H9 (cell line): ENCODE measurements at regions not wholly inside any gene's neighbourhood (a gene's known extent, or its start where the extent isn't known, plus 50 kb on each side); places are given as distances from the start of the nearest gene placed in this dataset.

Experiments
- DNase-seq: peaks from one replicate; pipeline ENCODE4 v3.0.0-alpha.2; 2017
- H2AFZ ChIP-seq: one replicate; pipeline ENCODE4 v1.6.1; 2013; ENCODE audit warnings: mild to moderate bottlenecking, low read length, control low read depth, moderate library complexity
- H2AK5ac ChIP-seq: 2 replicates; pipeline ENCODE4 v1.6.1; 2013; ENCODE audit warnings: low read length, control low read depth, mixed read lengths; ENCODE audit not compliant: insufficient read length
- H2BK120ac ChIP-seq: one replicate; pipeline ENCODE4 v1.6.1; 2013; ENCODE audit warnings: low read depth, mild to moderate bottlenecking, low read length, control low read depth, inconsistent platforms; ENCODE audit not compliant: poor library complexity, severe bottlenecking
- H2BK12ac ChIP-seq: 2 replicates; pipeline ENCODE4 v1.6.1; 2013; ENCODE audit warnings: low read length, control low read depth, mixed read lengths, low read depth; ENCODE audit not compliant: insufficient read length
- H2BK15ac ChIP-seq: 2 replicates; pipeline ENCODE4 v1.6.1; 2013; ENCODE audit warnings: low read depth, low read length, control low read depth
- H2BK20ac ChIP-seq: one replicate; pipeline ENCODE4 v1.6.1; 2013; ENCODE audit warnings: low read depth, mild to moderate bottlenecking, low read length, control low read depth, inconsistent platforms; ENCODE audit not compliant: poor library complexity, severe bottlenecking
- H2BK5ac ChIP-seq: 2 replicates; pipeline ENCODE4 v1.6.1; 2013; ENCODE audit warnings: low read length, control low read depth, mixed read lengths; ENCODE audit not compliant: insufficient read length
- H3K14ac ChIP-seq: 2 replicates; pipeline ENCODE4 v1.6.1; 2013; ENCODE audit warnings: low read length, control low read depth; ENCODE audit not compliant: insufficient read depth
- H3K18ac ChIP-seq: 2 replicates; pipeline ENCODE4 v1.6.1; 2013; ENCODE audit warnings: low read depth, mild to moderate bottlenecking, mixed read lengths, low read length, control low read depth; ENCODE audit not compliant: insufficient read length
- H3K23ac ChIP-seq: 2 replicates; pipeline ENCODE4 v1.6.1; 2013; ENCODE audit warnings: low read length, control low read depth, mixed read lengths, low read depth; ENCODE audit not compliant: insufficient read length
- H3K23me2 ChIP-seq: 2 replicates; pipeline ENCODE4 v1.6.1; 2013; ENCODE audit warnings: low read depth, mild to moderate bottlenecking, mixed read lengths, low read length, control low read depth; ENCODE audit not compliant: insufficient read length, poor library complexity, severe bottlenecking
- H3K27ac ChIP-seq: 2 replicates; pipeline ENCODE4 v1.5.1; 2013; ENCODE audit warnings: low read length, control low read depth, mixed read lengths, low read depth; ENCODE audit not compliant: insufficient read length
- H3K27me3 ChIP-seq: 2 replicates; pipeline ENCODE4 v1.6.1; 2013; ENCODE audit warnings: low read length, control low read depth, inconsistent platforms; ENCODE audit not compliant: insufficient read depth
- H3K4ac ChIP-seq: 2 replicates; pipeline ENCODE4 v1.6.1; 2013; ENCODE audit warnings: low read depth, mild to moderate bottlenecking, control low read depth, inconsistent platforms, low read length, moderate library complexity
- H3K4me1 ChIP-seq: 2 replicates; pipeline ENCODE4 v1.6.1; 2013; ENCODE audit warnings: low read length, control low read depth, inconsistent platforms; ENCODE audit not compliant: insufficient read depth
- H3K4me2 ChIP-seq: 2 replicates; pipeline ENCODE4 v1.6.1; 2013; ENCODE audit warnings: low read length, control low read depth, mixed read lengths; ENCODE audit not compliant: insufficient read length, insufficient read depth
- H3K56ac ChIP-seq: 2 replicates; pipeline ENCODE4 v1.6.1; 2013; ENCODE audit warnings: low read depth, mild to moderate bottlenecking, mixed read lengths, low read length, control low read depth; ENCODE audit not compliant: insufficient read length
- H3K79me1 ChIP-seq: 2 replicates; pipeline ENCODE4 v1.6.1; 2013; ENCODE audit warnings: low read depth, mild to moderate bottlenecking, moderate library complexity, low read length, control low read depth, inconsistent platforms; ENCODE audit not compliant: insufficient read depth, poor library complexity, severe bottlenecking
- H3K79me2 ChIP-seq: 2 replicates; pipeline ENCODE4 v1.6.1; 2013; ENCODE audit warnings: low read length, control low read depth, inconsistent platforms; ENCODE audit not compliant: insufficient read depth
- H3K9ac ChIP-seq: 2 replicates; pipeline ENCODE4 v1.6.1; 2013; ENCODE audit warnings: low read length, control low read depth, mixed read lengths; ENCODE audit not compliant: insufficient read length; ENCODE audit errors: extremely low read depth
- H3K9me3 ChIP-seq: one replicate; pipeline ENCODE4 v1.6.1; 2013; ENCODE audit warnings: low read depth, low read length, inconsistent platforms; ENCODE audit not compliant: control insufficient read depth
- H3T11ph ChIP-seq: one replicate; pipeline ENCODE4 v1.6.1; 2013; ENCODE audit warnings: mild to moderate bottlenecking, low read length, control low read depth, inconsistent platforms
- H4K20me1 ChIP-seq: one replicate; pipeline ENCODE4 v1.6.1; 2013; ENCODE audit not compliant: control insufficient read depth, insufficient read length, insufficient read depth
- H4K5ac ChIP-seq: 2 replicates; pipeline ENCODE4 v1.6.1; 2013; ENCODE audit warnings: low read depth, mild to moderate bottlenecking, mixed read lengths, low read length, control low read depth; ENCODE audit not compliant: insufficient read length
- H4K8ac ChIP-seq: replicated peaks from 2 replicates; pipeline ENCODE4 v1.6.1; 2013; ENCODE audit warnings: low read length, control low read depth, mixed read lengths, low read depth; ENCODE audit not compliant: insufficient read length
- H4K91ac ChIP-seq: 2 replicates; pipeline ENCODE4 v1.6.1; 2013; ENCODE audit warnings: low read depth, mild to moderate bottlenecking, moderate library complexity, mixed read lengths, low read length, control low read depth; ENCODE audit not compliant: insufficient read length
- H3K27ac Mint-ChIP-seq, 3 experiments: 2 replicates in 2 of 3; 3 replicates in 1 of 3; pipeline ENCODE4 v1.8.0; 2020 to 2021; ENCODE audit warnings: mixed read lengths in 3 of 3, mild to moderate bottlenecking in 1 of 3, moderate library complexity in 1 of 3
- H3K27me3 Mint-ChIP-seq: 2 replicates; pipeline ENCODE4 v1.8.0; 2021; ENCODE audit warnings: low read depth, mild to moderate bottlenecking, moderate library complexity, mixed read lengths
- H3K36me3 Mint-ChIP-seq, 3 experiments: 2 replicates in 2 of 3; 3 replicates in 1 of 3; pipeline ENCODE4 v1.8.0; 2020 to 2021; ENCODE audit warnings: low read depth in 3 of 3, mixed read lengths in 3 of 3; ENCODE audit not compliant: insufficient read depth in 1 of 3
- H3K4me1 Mint-ChIP-seq, 2 experiments: 2 replicates each; pipeline ENCODE4 v1.8.0; 2020; ENCODE audit warnings: mixed read lengths in 2 of 2
- H3K4me3 Mint-ChIP-seq, 2 experiments: 2 replicates in 1 of 2; 3 replicates in 1 of 2; pipeline ENCODE4 v1.8.0; 2020 to 2021; ENCODE audit warnings: mild to moderate bottlenecking in 2 of 2, mixed read lengths in 2 of 2, moderate library complexity in 1 of 2
- H3K9me3 Mint-ChIP-seq, 2 experiments: 2 replicates in 1 of 2; 3 replicates in 1 of 2; pipeline ENCODE4 v1.8.0; 2020; ENCODE audit warnings: mild to moderate bottlenecking in 2 of 2, mixed read lengths in 2 of 2, moderate library complexity in 1 of 2
- WGBS: extraction: QIAGEN DNeasy Blood & Tissue Kit; methylation state at CpG from one replicate; pipeline ENCODE4 v1.1.7; 2013; ENCODE audit warnings: missing lambda C conversion rate, low lambda C conversion rate, mixed read lengths; ENCODE audit not compliant: insufficient read length; ENCODE audit errors: extremely low coverage; 5-methylcytosine and 5-hydroxymethylcytosine counted together
- TF ChIP-seq, protein P1 (sequence below): fragments of 200-600 bp; sonication (generic); conservative IDR thresholded peaks from 3 replicates; pipeline ENCODE4 v1.8.0; 2021; ENCODE audit warnings: antibody characterized with exemption, mild to moderate bottlenecking

DNA sequence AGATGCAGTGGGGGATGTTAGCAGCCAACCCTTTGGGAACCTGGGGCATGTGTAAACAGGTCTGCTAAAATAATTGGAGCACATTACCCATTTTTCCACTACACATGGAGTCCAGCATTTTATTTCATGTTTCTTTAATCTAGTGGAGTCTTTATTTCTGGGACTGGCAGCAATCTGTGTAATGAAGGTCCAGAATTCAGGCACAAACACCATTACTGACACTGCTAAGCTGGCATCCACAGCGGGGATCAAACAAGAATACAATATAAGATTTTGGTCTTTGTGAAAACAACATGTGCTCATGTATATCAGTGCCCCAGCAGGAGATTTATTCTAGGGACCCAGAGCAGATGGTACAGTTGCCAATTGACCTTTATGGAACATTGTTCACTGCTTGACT lies 1587.0 kb upstream of the PRR20A start:
- no peak overlapping the region for H3K4me3 Mint-ChIP-seq
- Histone ChIP-seq H2BK5ac (no peak overlapping the region), H3K9ac (no peak overlapping the region), H4K8ac (no peak overlapping the region), H3K4me2 (no peak overlapping the region), H2BK20ac (no peak overlapping the region), H3K23me2 (no peaks in the 10 kb centered on the region), H2BK12ac (no peak overlapping the region), H3K56ac (no peak overlapping the region), H2AK5ac (no peak overlapping the region), H3K27ac (no peak overlapping the region), H3K9me3 (peaks cover 13% of the 10 kb centered on the region), H3K18ac (no peak overlapping the region), H4K5ac (no peak overlapping the region), H2BK120ac (no peak overlapping the region), H3K4ac (no peak overlapping the region), H3K79me1 (no peaks in the 10 kb centered on the region), H3T11ph (no peak overlapping the region), H4K20me1 (no peaks in the 10 kb centered on the region), H3K27me3 (no peaks in the 10 kb centered on the region), H3K79me2 (no peaks in the 10 kb centered on the region), H2BK15ac (no peak overlapping the region), H2AFZ (no peak overlapping the region), H4K91ac (no peak overlapping the region), H3K4me1 (no peaks in the 10 kb centered on the region), H3K14ac (no peak overlapping the region), H3K23ac (no peak overlapping the region)
- H3K27ac Mint-ChIP-seq, result no peak overlapping the region
- no CpG with 5 or more reads among the region's 1 CpG for WGBS
- H3K36me3 Mint-ChIP-seq, result peaks cover 61 to 78% (median 61%) of the 10 kb centered on the region in 3 experiments
- H3K4me1 Mint-ChIP-seq, result no peaks in the 10 kb centered on the region
- no peaks in the 10 kb centered on the region; the same call in 1 of the 2 replicates for H3K27me3 Mint-ChIP-seq
- TF ChIP-seq, protein P1, sequence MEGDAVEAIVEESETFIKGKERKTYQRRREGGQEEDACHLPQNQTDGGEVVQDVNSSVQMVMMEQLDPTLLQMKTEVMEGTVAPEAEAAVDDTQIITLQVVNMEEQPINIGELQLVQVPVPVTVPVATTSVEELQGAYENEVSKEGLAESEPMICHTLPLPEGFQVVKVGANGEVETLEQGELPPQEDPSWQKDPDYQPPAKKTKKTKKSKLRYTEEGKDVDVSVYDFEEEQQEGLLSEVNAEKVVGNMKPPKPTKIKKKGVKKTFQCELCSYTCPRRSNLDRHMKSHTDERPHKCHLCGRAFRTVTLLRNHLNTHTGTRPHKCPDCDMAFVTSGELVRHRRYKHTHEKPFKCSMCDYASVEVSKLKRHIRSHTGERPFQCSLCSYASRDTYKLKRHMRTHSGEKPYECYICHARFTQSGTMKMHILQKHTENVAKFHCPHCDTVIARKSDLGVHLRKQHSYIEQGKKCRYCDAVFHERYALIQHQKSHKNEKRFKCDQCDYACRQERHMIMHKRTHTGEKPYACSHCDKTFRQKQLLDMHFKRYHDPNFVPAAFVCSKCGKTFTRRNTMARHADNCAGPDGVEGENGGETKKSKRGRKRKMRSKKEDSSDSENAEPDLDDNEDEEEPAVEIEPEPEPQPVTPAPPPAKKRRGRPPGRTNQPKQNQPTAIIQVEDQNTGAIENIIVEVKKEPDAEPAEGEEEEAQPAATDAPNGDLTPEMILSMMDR, result no peak
- DNase-seq, result no peak
- H3K9me3 Mint-ChIP-seq, result peaks cover 37% of the 10 kb centered on the region in 2 experiments
